ENCODE measurements at regions not wholly inside any gene's neighbourhood (a gene's known extent, or its start where the extent isn't known, plus 50 kb on each side); places are given as distances from the start of the nearest gene placed in this dataset.

DNA sequence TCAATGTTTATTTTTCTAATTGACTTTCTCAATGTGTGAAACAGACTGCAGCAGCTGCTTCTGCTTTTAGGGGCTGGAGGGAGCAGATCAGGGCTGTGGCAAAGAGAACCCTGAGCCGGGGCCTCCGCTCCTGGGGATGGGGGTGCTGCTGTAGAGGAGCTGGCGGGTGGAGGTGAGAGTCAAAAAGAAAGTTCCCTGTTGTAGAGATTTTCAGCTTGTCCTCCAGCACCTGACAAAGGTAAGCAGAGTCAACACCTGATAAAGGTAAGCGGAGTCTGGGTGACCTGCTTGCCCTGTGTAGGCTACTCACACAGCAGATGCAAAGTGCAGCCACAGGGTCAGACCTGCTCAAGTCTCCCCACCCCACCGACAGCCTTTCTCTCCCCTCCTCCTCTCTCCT, 252.4 kb upstream of the IRX1 start:
- no peak overlapping the region for H3K4me2 ChIP-seq
- CTCF ChIA-PET, result no interaction called here
- H3K4me3 ChIP-seq, result no peak overlapping the region
- DNase-seq (ENCODE audit: low read depth in 1 of 2, low spot score in 1 of 2) (no peak), FAIRE-seq (no peak), ATAC-seq (no peak)
- 8% methylated on average over 4 of the region's 5 CpGs for WGBS (ENCODE audit: missing lambda C conversion rate)
- no peaks in the 10 kb centered on the region for H3K9me3 ChIP-seq
- H3K27ac ChIP-seq, result no peak overlapping the region
- no peaks in the 10 kb centered on the region for H3K4me1 ChIP-seq
- TF ChIP-seq SREBF2 (IDR thresholded peaks at IDR 0.05), result no peak
- TF ChIP-seq MYC (IDR thresholded peaks at IDR 0.05; ENCODE audit: borderline replicate concordance, low read length), result no peak
- no peak for TF ChIP-seq PHF8 (IDR thresholded peaks at IDR 0.05; ENCODE audit: borderline replicate concordance, low read depth)
- no peak for TF ChIP-seq KDM1A (IDR thresholded peaks at IDR 0.05; ENCODE audit: low read depth)
- no peak for TF ChIP-seq POLR2A (IDR thresholded peaks at IDR 0.05; ENCODE audit: low read length)
- no peak for TF ChIP-seq CEBPB (IDR thresholded peaks at IDR 0.05)
- no peak for TF ChIP-seq CHD4 (IDR thresholded peaks at IDR 0.05; ENCODE audit: borderline replicate concordance)
- TF ChIP-seq JUN (IDR thresholded peaks at IDR 0.05), result no peak
- TF ChIP-seq ELK1 (IDR thresholded peaks at IDR 0.05; ENCODE audit: low read depth, low read length), result no peak
- TF ChIP-seq ESRRA (IDR thresholded peaks at IDR 0.05; ENCODE audit: borderline replicate concordance, low read length), result no peak
- POLR2A ChIA-PET, result no interaction called here

DNA sequence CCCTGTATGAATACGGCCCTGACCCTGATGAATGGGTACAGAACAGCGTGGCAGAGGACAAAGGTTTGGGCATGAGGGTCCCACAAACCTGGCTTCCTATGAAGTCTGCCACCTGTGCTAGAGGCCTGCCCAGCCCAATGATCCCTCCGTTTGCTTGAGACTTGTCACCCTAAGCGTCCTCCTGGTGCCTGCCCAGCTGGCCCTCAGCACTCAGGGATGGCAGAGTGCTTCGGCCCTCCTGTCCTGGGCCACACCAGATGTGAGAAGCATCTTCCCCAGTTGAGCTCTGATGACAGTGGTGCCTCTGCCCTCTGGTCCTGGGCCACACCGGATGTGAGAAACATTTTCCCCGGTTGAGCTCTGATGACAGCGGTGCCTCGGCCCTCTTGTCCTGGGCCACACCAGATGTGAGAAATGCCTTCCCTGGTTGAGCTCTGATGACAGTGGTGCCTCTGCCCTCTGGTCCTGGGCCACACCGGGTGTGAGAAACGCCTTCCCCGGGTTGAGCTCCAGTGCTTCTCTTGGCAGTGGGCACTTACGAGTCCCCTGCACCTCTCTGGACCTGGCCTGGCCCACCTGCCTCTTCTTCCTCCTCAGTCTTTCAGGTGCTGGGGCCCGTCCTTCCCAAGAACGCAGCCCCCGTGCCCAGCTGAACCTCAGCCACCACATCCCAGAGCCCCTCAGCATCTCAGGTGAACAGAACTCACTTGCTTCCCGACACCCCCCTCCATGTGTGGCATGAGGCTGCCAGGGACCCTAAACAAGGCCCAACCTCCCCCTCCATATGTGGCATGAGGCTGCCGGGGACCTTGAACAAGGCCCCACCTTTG, 253.1 kb upstream of the IRX1 start:
- Histone ChIP-seq H3K27ac (no peak overlapping the region), H3K4me3 (no peak overlapping the region), H3K4me2 (no peak overlapping the region), H3K9me3 (no peaks in the 10 kb centered on the region), H3K4me1 (no peaks in the 10 kb centered on the region)
- CTCF ChIA-PET, result no interaction called here
- no peak for DNase-seq (ENCODE audit: low read depth in 1 of 2, low spot score in 1 of 2)
- POLR2A ChIA-PET, result no interaction called here
- TF ChIP-seq ZFP36 (IDR thresholded peaks at IDR 0.05; ENCODE audit: borderline replicate concordance, partially characterized antibody) (no peak), SREBF2 (IDR thresholded peaks at IDR 0.05) (no peak), BCL3 (IDR thresholded peaks at IDR 0.05) (no peak), ESRRA (IDR thresholded peaks at IDR 0.05; ENCODE audit: borderline replicate concordance, low read length) (no peak), CBX8 (IDR thresholded peaks at IDR 0.05) (no peak), RNF2 (IDR thresholded peaks at IDR 0.05; ENCODE audit: borderline replicate concordance, low read depth) (no peak), MAZ (IDR thresholded peaks at IDR 0.05; ENCODE audit: borderline replicate concordance, low read depth, low read length) (no peak), KDM5A (IDR thresholded peaks at IDR 0.05) (no peak)
- no peak for FAIRE-seq
- ATAC-seq, result no peak
- 9% methylated on average over 9 of the region's 18 CpGs for WGBS (ENCODE audit: missing lambda C conversion rate)

DNA sequence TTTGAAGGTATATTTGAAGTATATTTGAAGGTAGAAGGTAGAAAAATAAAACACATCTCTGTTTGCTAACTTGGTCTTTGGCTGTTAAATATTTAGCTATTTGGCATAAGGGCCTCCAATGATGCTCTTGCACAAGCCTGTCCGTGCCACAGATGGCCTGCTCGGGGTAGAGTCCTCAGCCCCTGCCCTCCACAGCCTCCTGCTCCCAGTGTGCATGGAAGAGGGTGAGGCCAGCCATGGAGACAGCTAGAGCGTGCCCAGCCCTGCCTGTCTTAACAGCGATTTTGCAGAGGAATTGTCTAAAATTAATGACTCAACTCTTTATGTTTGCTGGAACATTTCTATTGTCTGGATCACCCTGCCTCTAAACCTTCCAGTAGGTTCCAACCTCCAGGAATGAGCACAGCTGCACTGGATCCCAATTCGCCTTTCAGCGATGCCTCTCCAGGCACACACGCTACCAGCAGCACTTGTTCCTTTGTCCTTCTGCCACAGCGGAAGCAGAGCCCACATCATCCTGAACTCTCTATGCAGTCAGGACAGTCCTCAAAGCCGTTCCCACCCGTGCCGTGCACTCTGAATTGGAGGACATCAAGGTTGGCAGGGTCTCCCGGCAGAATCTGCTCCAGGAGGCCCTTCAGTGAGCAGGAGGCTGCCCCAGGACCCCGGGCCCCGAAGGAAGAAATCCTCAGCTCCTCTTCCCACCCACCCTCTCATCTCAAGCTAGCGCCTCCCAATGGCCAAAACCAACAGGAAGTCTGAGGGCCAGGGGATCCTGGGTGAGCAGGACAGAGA, 254.0 kb upstream of the IRX1 start:
- Histone ChIP-seq H3K4me1 (no peaks in the 10 kb centered on the region), H3K9me3 (no peaks in the 10 kb centered on the region), H3K4me3 (no peak overlapping the region), H3K27ac (no peak overlapping the region), H3K4me2 (no peak overlapping the region)
- TF ChIP-seq PHF8 (IDR thresholded peaks at IDR 0.05; ENCODE audit: borderline replicate concordance, low read depth), result no peak
- no peak for TF ChIP-seq EP300 (IDR thresholded peaks at IDR 0.05)
- no peak for TF ChIP-seq JUNB (IDR thresholded peaks at IDR 0.05)
- TF ChIP-seq MAFK (IDR thresholded peaks at IDR 0.05; ENCODE audit: partially characterized antibody), result no peak
- TF ChIP-seq HES2 (IDR thresholded peaks at IDR 0.05), result no peak
- no peak for TF ChIP-seq CEBPB (IDR thresholded peaks at IDR 0.05)
- TF ChIP-seq RNF2 (IDR thresholded peaks at IDR 0.05; ENCODE audit: borderline replicate concordance, low read depth), result no peak
- no peak for ATAC-seq
- CTCF ChIA-PET, result no interaction called here
- FAIRE-seq, result no peak
- POLR2A ChIA-PET, result no interaction called here
- no peak for DNase-seq (ENCODE audit: low read depth in 1 of 2, low spot score in 1 of 2)
- 29% methylated on average over 11 of the region's 15 CpGs for WGBS (ENCODE audit: missing lambda C conversion rate)

Data from A549 (cell line).